ENCODE measurements at regions not wholly inside any gene's neighbourhood (a gene's known extent, or its start where the extent isn't known, plus 50 kb on each side); places are given as distances from the start of the nearest gene placed in this dataset.
A peak's percentile ranks its signal among the peaks of the same experiment; 100 is the strongest.

DNA sequence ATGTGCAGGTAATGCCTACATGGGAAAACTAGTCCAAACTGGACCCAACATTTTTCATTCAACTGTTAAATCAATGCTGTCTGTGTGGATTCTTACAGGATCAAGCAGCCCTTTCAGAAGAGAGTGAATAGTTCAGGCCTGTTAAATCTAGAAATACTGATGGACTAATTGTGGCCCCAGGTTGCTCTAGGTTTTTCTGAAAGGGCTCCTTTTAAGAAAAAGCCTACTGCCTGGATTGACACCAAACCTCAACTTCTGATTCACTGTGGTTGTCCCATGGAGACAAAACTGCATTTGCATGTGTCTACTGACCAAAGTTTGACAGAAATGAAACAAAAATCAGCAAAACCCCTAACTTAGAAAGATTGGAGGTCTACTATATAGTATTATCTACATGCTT lies 437.0 kb downstream of the KLF12 start:
- DNase-seq: no peak

DNA sequence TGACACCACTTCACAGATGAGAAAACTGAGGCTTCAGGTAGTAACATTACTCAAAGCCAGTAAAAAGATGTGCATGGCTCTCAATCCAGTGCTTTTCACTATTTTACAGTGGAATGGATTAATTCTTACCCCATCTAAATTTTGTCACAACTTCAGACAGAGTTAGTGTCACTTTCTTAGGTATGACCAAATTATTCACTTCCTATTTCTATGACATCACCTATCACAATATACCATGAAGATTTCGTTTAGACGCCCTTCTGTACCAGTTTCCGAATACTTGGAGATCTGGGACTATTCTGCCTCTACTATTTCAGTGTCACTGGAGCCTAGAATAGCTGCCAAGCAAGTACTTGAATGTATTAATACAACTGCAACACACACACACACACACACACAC lies 437.5 kb downstream of the KLF12 start:
- DNase-seq: no peak

DNA sequence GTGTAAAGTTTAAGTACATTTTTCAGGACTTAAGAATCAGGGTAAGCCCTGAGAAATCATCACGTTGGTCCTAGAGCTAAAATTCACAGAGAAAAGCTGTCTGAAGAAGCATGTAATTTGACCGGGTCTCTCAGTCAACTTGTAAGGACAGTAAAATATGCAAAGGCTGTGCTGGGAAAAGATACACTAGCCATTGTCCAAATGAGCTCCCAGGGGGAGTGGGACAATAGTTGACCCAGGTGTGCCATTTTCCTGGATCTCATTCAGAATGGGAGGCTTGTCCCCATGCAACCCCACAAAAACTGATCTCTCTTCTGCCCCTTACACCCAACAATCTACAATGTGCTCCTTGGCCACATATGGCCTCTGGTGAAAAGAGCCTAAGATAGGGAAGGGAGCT lies 437.9 kb downstream of the KLF12 start:
- no peak for DNase-seq

DNA sequence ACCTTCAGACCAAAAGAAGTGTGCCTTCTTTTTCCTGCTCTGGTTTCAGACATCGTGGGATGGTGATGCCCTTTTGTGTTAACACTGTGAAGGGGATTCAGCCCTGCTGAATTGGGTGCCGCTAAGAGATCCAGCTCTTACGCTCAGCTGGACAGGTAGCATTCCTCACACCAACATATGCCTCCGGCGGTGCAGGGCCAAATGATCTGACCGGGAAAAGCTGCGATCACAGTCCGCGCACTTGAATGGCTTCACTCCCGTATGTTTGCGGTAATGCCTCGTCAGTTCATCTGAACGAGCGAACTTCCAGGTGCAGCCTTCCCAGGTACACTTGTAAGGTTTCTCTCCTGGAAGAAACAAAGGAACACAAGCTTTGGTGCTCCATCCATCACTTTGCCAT lies 438.9 kb downstream of the KLF12 start:
- DNase-seq: no peak

DNA sequence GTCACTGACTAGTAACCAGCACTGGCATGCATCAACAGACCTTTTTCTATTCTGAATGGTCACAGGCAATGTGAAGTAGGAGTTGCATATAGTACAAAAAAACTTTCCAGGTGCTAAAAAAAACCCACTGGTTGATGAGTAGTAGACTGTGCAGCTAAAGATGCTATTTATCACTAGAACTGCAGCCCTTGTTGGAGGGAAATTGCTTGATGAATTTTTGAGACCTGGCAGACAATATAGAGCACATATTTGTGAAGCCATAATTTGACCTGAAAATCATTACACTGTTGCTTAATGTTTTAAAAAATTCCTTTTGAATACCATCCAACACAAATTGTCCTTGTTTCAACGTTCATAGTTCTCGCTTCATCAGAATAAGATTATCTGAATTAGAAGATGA lies 441.0 kb downstream of the KLF12 start:
- peak; percentile 26 for DNase-seq

DNA sequence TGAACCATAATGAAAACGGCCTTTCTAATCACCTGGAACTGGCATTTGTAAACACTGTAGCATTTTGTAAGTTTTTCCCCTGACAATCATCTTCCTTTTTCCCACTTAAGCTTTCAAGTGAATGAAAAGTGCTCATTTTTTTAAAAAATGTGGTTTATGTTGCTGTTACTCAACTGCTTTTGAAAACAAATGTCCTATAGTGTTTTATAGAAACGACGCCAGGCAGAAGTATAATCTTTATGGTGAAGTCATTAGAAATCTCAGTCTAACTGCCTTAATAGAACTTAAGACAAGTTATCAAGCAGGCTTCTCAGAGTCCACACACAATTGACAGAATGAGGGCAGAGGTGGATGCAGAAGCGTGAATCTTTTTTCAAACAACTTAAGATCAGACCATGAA lies 442.3 kb downstream of the KLF12 start:
- no peak for DNase-seq

DNA sequence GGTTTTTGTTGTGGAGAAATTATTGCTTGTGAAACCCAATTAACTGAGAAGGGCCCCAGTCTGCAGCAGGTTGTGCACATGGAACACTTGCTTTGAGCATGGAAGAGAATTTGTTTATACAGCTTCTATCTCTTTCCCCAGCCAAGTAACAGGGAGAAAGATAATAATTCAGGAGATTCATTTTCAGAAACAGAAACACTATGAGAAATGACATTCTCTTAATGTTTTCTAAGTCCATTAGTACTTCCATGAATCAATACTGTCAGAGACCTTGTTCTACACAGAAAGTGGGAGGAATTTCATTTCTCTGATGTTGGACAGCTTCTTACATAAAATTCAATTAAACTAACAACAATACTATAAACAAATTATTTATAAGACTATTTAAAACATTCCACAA lies 446.3 kb downstream of the KLF12 start:
- no peak for DNase-seq

DNA sequence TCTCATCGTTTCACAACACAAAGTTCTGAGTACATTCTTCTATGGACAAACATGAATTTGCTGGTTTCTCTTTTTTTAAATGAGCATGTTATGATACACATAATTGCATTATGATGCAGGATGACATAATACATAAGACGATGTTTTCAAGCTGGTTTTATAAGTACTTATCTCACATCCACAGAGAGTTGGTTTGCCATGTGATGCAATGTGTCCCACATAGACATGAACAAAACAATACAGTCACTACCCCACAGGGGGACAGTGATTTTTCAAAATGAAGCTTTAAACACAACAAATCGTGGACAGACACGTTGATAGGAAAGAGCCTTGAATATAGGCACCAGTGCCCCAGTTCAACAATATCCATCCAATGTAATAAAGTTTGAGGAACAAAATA lies 447.1 kb downstream of the KLF12 start:
- no peak for DNase-seq

DNA sequence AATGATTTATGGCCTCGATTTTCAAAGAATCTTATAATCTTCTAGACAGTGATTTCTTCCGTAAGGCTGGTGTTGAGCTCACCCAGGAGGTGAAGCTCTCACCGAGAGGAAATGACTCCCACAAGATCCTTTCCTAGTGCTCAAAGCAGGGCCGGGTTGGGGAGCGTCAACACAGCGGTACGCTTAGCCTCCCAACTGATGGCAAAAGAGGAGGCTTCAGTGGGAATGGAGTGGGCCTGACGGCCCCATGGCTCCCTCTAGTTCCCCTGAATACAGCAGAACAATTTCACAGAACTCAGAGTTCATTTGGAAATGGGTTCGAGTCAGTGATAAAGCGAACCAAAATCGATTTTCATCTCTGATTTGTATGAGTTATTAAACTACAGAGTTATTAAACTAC lies 449.5 kb downstream of the KLF12 start:
- no peak for DNase-seq

DNA sequence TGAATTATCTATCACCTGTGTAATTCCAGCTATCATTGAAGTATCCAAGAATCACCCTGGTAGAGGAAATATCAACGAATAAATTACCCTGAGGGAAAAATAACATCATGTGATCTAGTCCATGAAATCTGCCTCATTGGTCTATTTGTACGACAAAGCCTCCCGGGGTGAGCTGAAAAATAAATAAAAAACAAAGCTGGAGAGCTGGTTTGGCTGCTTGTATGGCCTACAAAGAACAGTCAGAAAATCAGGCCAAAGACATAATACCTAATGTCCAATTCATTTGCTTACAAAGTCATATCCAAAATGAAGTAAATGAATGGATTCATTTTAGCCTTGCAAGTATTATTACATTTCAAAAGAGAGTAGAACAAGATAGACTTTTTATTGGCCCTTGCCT lies 449.9 kb downstream of the KLF12 start:
- no peak for DNase-seq

DNA sequence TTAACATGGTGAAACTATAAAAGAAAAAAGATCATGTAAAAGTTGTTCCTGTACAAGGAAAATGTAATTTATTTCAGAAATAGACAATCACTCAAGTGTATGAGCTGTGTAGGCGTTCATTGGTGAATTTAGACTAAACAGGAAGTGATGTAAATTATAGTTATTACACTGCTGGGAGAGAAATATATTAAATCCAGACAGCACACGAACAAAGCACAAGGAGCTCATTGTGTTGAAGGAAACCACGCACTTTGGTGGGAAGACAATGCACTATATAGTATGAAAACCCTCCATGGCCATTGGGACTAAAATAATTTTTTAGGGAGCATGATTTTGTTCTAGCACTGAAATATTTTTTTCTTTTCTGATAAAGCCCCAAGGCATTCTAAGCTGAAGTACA lies 450.5 kb downstream of the KLF12 start:
- no peak for DNase-seq

DNA sequence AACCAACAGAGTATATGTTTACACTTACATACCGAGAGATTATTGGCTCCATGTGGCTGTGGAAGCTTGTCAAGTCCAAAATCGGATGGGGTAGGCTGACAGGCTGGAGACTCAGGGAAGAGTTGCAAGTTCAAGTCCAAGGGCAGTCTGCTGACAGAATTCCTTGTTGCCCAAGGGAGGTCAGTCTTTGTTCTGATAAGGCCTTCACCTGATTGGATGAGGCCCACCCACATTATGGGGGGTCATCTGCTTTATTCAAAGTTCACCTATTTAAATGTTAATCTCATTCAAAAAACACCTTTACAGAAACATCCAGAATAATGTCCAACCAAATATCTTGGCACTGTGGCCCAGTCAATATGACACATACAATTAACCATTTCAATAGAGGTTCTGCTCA lies 452.4 kb downstream of the KLF12 start:
- DNase-seq: no peak

DNA sequence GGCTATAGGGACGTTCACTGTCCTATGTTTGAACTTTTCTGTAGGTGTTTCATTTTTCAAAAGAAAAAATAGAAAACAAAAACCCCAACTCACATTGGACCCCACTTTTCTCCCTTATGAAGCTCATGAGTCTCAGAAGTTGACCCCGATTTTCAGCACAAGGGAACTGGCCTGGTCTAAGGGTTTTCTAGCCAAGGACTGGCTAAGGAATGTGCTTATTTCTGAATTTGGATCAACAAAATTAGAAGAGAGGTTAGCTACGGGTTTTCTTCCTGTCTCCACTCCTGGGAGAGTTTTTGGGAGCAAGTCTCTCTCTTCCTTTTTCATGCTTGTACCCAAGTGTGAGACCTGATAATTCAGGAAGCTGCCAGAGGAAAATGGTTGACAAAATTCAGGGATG lies 453.2 kb downstream of the KLF12 start:
- no peak for DNase-seq

DNA sequence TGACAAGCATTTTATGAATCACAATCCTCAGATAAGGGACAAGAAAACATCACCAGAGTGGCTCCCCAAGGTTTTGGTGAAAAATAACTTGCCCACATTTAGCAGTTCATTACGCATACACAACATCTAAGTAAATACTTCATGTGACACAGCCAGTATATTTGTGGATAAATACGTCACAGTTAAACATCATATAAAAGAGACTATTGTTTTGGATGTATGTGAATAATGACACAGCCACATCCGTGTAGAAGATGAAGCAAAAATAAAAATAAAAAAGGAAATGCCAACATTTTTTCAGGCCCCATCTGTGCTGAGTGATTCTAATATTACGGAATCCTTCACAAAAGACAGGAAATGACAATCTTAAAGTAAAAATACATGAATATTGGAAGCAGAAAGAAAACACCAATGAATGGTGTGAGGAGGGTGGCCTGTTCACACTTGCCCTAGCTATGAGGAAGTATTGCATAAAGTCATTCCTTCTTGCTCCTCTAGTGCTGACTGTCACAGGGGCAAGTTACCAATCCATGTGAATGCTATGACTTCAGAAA lies 457.1 kb downstream of the KLF12 start:
- peak; percentile 46 for DNase-seq

DNA sequence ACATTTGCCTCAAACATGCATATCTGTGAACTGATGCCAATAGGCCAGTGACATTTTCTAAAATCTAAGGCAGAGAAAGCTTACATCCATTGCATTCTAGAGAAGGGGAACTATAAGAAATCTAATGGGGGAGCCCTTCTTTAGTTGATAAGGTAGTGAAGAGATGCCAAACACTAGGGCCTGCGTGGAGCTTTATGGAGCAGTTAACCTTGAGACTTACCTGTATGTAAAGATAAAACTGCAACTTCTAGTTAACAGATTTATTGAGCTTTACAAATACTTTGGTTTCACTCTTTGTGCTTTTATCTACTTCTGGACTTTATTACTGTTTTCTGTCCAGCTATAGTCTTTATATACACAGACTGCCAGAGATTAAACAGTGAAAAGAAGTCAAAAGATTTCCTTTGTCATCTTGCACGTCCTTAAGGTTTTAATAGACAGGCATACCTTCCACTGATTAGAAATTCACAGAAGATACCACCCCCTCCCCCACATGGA lies 457.6 kb downstream of the KLF12 start:
- no peak for DNase-seq

DNA sequence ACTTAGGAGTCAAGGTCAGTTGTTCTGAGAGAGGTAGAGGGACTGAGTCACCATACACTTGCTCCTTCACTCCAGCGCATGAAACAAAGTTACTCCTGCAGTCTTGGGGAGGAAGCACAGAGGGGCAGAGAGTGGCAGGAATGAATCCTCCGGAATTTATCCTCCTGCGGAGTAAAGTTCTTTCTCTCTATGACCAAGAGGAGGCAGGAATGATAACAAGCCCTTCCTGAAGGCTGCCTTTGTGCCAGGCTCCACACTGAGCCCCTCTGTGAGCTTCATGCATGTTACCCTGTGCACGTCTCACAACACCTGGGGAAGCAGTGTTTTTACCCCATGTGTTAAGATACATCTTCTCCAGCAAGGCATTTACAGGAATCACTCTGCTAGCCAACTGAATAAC lies 458.4 kb downstream of the KLF12 start:
- no peak for DNase-seq

DNA sequence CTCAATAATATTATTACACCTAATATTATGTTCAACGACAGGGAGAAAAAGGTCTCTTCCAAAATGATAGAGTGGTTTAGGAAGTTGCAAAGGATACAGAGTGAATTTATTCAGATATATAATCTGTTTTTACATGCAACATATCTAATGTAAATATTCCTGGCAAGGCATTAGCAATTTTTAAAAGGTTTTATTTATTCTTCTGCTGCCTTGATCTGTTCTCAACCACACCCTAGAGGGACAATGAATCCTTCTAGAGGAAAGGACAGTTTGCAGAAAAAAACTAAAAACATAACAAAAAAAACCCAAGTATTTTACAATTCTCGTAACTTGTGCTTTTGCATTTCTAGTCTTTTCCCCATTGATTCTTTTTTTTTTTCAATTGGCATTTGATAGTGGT lies 459.6 kb downstream of the KLF12 start:
- DNase-seq: no peak

DNA sequence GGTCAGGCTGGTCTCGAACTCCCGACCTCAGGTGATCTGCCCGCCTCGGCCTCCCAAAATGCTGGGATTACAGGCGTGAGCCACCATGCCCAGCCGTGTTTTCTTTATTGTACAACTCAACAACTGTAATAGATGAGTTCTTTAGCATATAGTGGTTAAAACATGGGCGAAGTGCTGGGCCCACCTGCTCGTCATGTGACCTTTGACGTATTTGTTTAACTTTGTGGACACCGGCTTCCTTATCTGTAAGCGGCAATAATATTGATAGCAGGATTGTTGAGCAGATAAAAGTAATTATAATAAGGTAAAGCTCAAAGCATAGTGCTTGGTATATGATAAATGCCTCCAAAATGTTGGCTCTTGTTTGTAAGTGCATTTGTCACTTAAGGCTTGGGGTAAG lies 460.3 kb downstream of the KLF12 start:
- DNase-seq: no peak

DNA sequence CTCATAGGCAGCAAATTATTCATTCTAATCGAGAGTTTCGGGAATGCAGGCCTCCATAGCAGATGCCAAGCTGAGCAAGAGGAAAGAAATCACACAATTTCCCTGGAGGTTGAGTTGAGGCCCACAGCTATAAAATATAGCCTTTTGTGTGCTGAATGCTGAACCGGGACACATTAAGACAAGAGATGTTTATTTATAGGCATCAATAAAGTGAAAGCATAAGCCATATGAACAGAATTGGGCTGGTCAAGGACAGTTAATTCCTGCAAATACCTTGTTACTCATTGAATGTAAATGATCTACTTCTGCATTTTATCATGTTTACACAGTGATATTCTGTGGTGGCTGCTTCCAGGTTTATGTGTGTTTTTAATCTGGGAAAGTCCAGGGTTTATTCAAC lies 461.7 kb downstream of the KLF12 start:
- DNase-seq: peak; percentile 31

DNA sequence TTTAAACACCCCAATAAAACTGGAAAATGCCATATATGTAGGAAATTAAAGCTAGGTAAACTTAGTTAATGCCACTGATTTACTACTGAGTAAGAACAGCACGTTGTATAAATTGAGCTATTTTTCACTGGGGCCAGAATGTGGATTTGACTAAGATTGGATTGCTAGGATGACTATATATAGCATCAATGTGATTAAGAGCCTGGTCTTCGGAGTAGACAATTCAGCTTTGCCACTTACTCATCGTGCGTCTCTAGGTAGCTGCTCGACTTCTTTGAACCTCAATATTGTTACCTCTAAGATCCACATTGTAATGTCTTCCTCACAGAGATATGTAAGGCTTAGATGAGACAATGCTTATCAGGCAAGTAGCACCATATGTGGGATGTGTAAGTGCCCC lies 462.5 kb downstream of the KLF12 start:
- DNase-seq: no peak

DNA sequence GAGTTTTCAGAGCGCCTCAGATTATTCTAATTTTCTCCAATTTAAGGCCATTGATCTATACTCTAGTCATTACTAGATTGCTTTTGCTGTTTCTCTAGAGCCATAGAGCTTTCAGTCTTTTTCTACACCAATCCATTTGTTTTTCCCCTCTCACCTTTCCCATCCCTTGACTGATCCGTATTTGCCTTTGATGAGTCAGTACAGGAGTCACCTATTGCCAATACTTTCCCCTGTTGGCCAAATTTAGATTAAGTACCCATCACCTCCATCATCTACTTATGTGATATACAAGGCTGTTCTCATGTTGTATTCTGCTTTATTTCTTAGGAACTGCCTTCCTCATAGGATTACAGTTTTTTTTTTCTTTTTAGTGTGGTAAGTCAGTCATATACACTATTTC lies 463.2 kb downstream of the KLF12 start:
- DNase-seq: no peak

DNA sequence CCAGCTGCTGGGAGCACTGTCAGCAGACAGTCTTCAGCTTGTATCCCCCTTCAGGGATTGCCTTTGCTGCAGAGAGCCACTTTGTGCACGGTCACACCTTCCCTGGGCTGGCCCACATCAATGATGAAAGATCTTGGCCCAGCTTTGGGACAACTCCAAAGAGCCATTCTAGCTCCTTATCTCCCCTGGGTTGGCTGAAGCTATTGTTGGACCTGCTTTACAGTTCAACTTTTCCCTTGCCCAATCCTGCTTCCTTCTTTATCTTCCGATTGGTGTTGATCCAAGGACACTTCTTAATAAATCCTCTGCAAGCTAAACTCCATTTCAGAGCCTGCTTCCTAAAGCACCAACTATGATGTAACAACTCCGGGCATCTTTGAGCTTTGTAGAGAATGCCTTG lies 466.4 kb downstream of the KLF12 start:
- DNase-seq: no peak

DNA sequence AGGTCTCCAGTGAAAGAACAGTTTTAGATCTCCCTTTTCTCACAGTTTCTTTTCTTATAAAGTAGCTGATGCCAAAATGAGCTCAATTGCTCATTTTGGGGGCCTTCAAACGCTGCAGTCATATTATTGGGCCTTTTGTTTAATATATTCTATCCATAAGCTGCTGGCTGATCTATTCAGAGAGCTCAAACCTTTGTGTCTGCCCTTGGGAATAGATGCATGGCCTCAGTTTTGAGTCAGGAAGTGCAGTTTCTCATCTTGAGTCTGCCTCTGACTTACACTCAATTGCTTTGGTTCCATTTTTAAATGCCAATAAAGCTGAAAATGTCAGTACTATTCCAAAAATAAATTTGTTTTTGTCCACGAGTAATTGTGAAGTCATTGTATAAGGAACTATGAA lies 468.9 kb downstream of the KLF12 start:
- no peak for DNase-seq

DNA sequence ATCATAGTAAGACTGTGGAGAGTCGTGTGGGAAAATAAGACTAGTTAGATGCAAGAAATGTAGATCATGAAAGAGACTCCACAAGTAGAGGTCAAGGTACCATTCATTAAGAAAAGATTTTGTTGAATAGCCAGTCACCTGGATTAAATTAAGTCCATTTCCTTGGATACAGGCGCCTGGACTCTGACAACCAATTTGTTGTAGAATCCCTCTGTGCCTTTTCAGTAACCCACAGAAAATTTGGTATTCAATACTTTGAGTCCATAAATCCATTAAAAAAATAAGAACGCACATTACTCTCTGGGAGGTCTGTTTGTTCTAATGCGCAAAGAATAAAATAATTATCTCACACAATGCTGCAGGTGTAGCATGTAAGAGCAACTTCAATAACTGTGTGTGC lies 469.4 kb downstream of the KLF12 start:
- no peak for DNase-seq

DNA sequence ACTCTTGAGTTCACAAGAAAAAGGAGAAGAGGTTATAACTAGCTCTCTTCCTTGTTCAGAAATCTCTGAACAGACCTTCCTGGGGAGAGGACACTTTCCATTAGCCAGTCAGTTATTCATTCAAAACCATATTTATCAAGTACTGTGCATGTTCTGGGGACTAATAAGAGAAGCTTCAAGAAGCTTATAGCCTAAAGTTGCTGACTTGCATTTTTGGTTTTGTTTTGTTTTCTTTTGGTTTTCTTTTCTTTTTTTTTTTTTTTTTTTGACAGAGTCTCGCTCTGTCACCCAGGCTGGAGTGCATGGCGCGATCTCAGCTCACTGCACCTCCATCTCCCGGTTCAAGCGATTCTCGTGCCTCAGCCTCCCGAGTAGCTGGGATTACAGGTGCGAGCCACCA lies 471.4 kb downstream of the KLF12 start:
- no peak for DNase-seq

Data from fibroblast of upper back skin (primary cell).